Fibroblast of mammary gland (primary cell): ENCODE measurements at regions not wholly inside any gene's neighbourhood (a gene's known extent, or its start where the extent isn't known, plus 50 kb on each side); places are given as distances from the start of the nearest gene placed in this dataset.

Source experiments
- DNase-seq: peaks from one replicate; pipeline ENCODE4 v3.0.0-alpha.2; 2010; ENCODE audit warnings: low read depth
- H3K4me3 ChIP-seq: 2 replicates; pipeline ENCODE4 v1.5.1; 2011; ENCODE audit warnings: low read depth, mild to moderate bottlenecking, low read length, moderate library complexity; ENCODE audit not compliant: control insufficient read depth
- TF ChIP-seq, protein P1 (sequence below): conservative IDR thresholded peaks from 2 replicates; pipeline ENCODE4 v1.5.1; 2011; ENCODE audit warnings: low read depth, low read length, inconsistent platforms; ENCODE audit not compliant: control insufficient read depth, insufficient read depth

DNA sequence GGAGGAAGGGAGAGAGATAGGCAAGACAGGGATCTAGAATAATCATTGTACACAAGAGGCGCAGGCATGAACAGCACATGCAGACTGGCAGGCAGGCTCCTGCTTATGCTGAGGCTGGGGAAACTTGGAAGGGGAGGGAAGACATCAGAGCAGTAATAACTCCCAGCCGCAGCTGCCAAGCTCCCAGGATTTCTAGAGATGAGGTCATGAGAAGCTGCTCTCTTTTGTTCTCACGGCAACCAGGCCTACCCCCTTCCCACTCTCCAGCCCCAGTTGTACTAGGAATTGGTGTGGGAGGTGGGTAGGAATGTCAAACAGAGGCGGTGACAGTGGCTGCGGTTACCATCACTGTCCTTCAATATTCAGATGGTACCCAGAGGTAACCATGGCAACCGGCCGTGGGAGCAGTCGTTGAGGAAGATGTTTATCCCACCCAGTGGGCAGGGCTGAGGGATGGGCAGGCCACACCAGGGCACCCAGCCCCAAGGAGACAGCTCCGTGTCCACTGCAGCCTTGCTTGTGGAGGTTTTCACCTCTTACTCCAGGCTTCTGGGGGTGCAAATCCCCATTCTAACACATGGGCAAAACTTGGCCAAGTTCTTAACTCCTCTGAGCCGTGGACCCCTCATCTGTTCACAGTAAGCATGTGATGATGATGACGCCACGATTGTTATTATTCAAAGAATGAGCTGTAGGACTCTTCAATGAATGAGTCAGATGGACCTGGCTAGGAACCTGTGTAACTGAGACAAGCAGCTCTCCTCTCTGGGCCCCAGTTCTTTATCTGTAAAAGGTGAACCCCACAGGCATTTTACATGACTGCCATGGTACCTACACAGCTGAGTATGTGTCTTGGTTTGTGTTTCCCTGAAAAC lies 360.8 kb upstream of the PROK2 start:
- DNase-seq, result peak; percentile 95
- TF ChIP-seq, protein P1, sequence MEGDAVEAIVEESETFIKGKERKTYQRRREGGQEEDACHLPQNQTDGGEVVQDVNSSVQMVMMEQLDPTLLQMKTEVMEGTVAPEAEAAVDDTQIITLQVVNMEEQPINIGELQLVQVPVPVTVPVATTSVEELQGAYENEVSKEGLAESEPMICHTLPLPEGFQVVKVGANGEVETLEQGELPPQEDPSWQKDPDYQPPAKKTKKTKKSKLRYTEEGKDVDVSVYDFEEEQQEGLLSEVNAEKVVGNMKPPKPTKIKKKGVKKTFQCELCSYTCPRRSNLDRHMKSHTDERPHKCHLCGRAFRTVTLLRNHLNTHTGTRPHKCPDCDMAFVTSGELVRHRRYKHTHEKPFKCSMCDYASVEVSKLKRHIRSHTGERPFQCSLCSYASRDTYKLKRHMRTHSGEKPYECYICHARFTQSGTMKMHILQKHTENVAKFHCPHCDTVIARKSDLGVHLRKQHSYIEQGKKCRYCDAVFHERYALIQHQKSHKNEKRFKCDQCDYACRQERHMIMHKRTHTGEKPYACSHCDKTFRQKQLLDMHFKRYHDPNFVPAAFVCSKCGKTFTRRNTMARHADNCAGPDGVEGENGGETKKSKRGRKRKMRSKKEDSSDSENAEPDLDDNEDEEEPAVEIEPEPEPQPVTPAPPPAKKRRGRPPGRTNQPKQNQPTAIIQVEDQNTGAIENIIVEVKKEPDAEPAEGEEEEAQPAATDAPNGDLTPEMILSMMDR, result no peak
- H3K4me3 ChIP-seq, result no peak overlapping the region

DNA sequence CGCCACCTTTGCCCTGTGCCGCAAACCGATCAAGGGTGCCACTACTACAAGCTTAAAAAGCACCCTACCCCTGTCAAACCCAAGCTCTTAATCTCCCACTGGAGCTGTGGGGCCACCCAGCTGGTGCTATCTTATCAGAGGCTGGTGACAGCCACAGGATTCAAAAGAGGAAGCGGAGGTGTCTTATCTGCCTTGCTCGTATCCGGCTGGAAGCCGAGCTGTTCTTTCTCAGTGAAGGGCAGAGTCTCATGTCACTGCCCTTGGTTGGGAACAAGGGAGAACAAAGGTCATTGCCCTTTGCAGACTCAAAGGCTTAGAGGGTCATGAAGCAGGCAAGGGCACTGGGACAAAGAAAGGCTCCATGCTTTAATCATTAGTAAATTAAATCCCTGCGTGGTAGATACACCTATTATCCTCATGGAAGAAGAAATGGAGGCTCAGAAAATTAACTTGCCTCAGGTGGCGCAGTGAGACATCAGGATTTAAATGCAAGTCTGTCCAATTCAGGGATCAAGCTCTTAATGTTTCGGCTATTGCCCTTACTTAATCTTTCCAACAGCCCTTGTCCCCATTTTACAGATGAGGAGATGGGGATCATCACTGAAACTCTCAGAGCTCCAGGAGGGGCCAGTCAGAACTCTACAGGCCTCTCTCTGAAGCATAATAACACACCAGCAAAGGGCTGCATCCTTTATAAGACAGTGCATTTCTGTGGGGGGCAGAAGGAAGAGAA lies 360.0 kb upstream of the PROK2 start:
- TF ChIP-seq, protein P1, result no peak
- DNase-seq, result no peak
- H3K4me3 ChIP-seq, result no peak overlapping the region

DNA sequence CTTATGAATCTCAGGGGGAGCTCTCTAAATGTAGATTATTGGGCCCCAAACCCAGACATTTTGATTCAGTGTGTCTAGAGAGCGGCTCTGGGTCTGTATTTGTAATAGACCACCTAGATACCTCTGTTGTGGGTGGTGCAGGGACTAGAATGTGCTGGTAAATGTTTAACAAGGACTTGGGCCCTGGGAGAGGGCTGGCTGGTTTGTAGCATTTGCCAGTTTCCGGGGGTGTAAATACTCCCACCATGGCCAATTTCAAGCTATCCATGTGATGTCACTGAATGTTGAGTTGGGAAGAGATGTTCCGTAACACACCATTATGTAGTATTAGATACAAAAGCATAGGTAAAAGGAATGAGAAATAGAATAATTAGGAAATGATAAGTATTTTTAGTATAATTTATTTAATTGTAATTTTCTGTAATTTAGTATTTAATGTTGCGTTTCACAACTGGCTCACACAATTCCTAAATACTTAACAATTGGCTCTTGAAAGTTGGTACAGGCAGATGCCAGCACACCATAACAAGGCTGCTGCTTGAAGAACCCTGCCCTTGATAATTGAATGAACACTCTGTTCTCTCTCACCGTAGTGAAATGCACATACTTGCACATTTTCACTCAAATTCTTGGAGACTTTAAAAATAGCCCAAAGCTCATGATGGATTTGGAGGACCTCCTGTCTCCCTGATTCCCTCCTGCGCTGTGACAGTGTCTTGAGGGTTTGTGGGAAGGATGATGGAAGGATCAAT lies 359.2 kb upstream of the PROK2 start:
- DNase-seq, result no peak
- TF ChIP-seq, protein P1, result no peak
- H3K4me3 ChIP-seq, result no peak overlapping the region

DNA sequence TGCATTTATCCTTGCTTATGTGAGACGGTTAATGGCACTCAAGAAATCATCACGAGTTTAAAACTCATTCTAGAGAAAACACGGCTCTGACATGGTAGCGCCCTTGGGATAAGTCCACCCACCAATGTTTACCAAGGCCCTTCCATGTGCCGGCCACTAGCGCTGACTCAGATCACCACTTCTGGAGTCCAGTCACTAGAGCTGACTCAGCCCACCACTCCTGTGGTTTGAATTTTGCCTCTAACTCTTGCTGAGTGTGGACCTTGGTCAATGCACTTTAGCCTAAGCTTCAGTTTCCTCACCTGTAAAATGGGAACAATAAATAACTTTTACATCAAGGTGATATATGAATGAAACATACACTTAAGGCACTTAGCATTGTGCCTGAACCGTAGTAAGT lies 358.4 kb upstream of the PROK2 start:
- DNase-seq, result peak; percentile 98
- no peak overlapping the region for H3K4me3 ChIP-seq
- TF ChIP-seq, protein P1, result no peak

DNA sequence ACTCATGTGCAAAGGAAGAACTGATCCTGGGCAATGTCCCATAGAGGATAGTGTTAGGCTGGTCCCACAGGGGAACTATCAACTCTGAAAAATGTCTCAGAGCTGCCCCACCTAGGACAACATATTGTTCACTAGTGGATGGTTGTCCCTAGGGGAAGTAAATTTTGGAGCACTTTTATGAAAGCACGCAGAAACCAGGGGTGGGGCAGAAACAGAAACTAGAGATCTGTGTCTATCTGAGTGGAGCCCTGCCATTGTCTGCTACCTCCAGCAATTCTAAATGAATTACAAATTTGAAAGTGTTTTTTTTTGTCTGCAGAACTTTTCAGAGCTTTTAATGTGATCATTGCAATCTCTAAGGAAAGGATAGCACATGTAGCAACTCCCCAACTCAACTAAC lies 357.1 kb upstream of the PROK2 start:
- no peak overlapping the region for H3K4me3 ChIP-seq
- TF ChIP-seq, protein P1, result no peak
- no peak for DNase-seq

DNA sequence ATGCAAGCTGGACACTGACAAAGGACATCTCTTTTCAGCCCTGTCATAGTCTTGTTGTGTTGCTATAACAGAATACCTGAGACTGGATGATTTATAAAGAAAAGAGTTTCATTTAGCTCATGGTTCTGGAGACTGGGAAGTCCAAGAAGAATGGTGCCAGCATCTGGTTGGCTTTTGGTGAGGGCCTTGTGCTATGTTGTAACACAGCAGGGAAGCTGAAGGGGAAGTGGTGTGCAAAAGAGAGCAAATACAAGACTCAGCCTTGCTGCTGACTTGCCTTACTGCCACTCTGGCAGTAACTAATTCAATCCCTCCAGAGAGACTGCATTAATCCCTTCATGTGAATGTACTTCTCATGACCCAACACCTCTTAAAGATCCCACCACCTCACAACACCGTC lies 356.3 kb upstream of the PROK2 start:
- TF ChIP-seq, protein P1, result no peak
- H3K4me3 ChIP-seq, result no peak overlapping the region
- no peak for DNase-seq
